ENCODE measurements at regions not wholly inside any gene's neighbourhood (a gene's known extent, or its start where the extent isn't known, plus 50 kb on each side); places are given as distances from the start of the nearest gene placed in this dataset.

- no peak overlapping the region for H3K4me3 ChIP-seq (ENCODE audit: low read depth, low read length)
- no peak for TF ChIP-seq CTCF (IDR thresholded peaks at IDR 0.05; ENCODE audit: borderline replicate concordance, insufficient read depth, low read depth, low read length)
Measured at GRCh38 chr1:56033321-56034037, 545.9 kb downstream of the PLPP3 start.

- no peak for TF ChIP-seq CTCF (IDR thresholded peaks at IDR 0.05; ENCODE audit: borderline replicate concordance, insufficient read depth, low read depth, low read length)
- no peak overlapping the region for H3K4me3 ChIP-seq (ENCODE audit: low read depth, low read length)
Measured at GRCh38 chr1:56032096-56032676, 547.2 kb downstream of the PLPP3 start.

GRCh38 chr1:56031001-56031400 is 548.4 kb downstream of the PLPP3 start:
- H3K4me3 ChIP-seq (ENCODE audit: low read depth, low read length): no peak overlapping the region
- no peak for TF ChIP-seq CTCF (IDR thresholded peaks at IDR 0.05; ENCODE audit: borderline replicate concordance, insufficient read depth, low read depth, low read length)

GRCh38 chr1:56029319-56030003 is 549.9 kb downstream of the PLPP3 start:
- no peak overlapping the region for H3K4me3 ChIP-seq (ENCODE audit: low read depth, low read length)
- no peak for TF ChIP-seq CTCF (IDR thresholded peaks at IDR 0.05; ENCODE audit: borderline replicate concordance, insufficient read depth, low read depth, low read length)

GRCh38 chr1:56028911-56029310 is 550.5 kb downstream of the PLPP3 start:
- no peak overlapping the region for H3K4me3 ChIP-seq (ENCODE audit: low read depth, low read length)
- no peak for TF ChIP-seq CTCF (IDR thresholded peaks at IDR 0.05; ENCODE audit: borderline replicate concordance, insufficient read depth, low read depth, low read length)

- H3K4me3 ChIP-seq (ENCODE audit: low read depth, low read length): no peak overlapping the region
- TF ChIP-seq CTCF (IDR thresholded peaks at IDR 0.05; ENCODE audit: borderline replicate concordance, insufficient read depth, low read depth, low read length): no peak
Measured at GRCh38 chr1:56028244-56028643, 551.1 kb downstream of the PLPP3 start.

Measured in GM12875 (cell line).